Hepatocyte (in vitro differentiated cells): ENCODE measurements at regions not wholly inside any gene's neighbourhood (a gene's known extent, or its start where the extent isn't known, plus 50 kb on each side); places are given as distances from the start of the nearest gene placed in this dataset.
"Not testable (repeated sequence)": the region's sequence is repeated elsewhere in the genome, so short reads cannot be mapped to it uniquely, and the experiment has no call there.

ENCODE experiments used
- DNase-seq: peaks from one replicate; pipeline ENCODE4 v3.0.0-alpha.2; 2016; ENCODE audit warnings: low spot score
- H2AFZ ChIP-seq: fragments of 200-600 bp; sonication (generic); 2 replicates; pipeline ENCODE4 v1.6.0; 2016; ENCODE audit warnings: antibody characterized with exemption, mild to moderate bottlenecking
- H3K27ac ChIP-seq: fragments of 200-600 bp; sonication (generic); 2 replicates; pipeline ENCODE4 v1.5.1; 2016; ENCODE audit warnings: mild to moderate bottlenecking
- H3K27me3 ChIP-seq: fragments of 200-600 bp; sonication (generic); 2 replicates; pipeline ENCODE4 v1.6.1; 2016
- H3K36me3 ChIP-seq: fragments of 200-600 bp; sonication (generic); replicated peaks from 2 replicates; pipeline ENCODE4 v1.5.1; 2016; ENCODE audit warnings: low read depth; ENCODE audit not compliant: insufficient read depth
- H3K4me1 ChIP-seq: fragments of 200-600 bp; sonication (generic); 2 replicates; pipeline ENCODE4 v1.5.1; 2016; ENCODE audit warnings: mild to moderate bottlenecking, moderate library complexity; ENCODE audit not compliant: insufficient read depth
- H3K4me2 ChIP-seq: fragments of 200-600 bp; sonication (generic); 2 replicates; pipeline ENCODE4 v1.6.0; 2016
- H3K4me3 ChIP-seq: fragments of 200-600 bp; sonication (generic); 2 replicates; pipeline ENCODE4 v1.5.1; 2016; ENCODE audit warnings: mild to moderate bottlenecking
- H3K79me2 ChIP-seq: fragments of 200-600 bp; sonication (generic); 2 replicates; pipeline ENCODE4 v1.6.0; 2017; ENCODE audit warnings: mild to moderate bottlenecking
- H3K9me2 ChIP-seq: fragments of 200-600 bp; sonication (generic); replicated peaks from 2 replicates; pipeline ENCODE4 v1.6.0; 2017; ENCODE audit warnings: mild to moderate bottlenecking; ENCODE audit not compliant: insufficient read depth
- H3K9me3 ChIP-seq: fragments of 200-600 bp; sonication (generic); 2 replicates; pipeline ENCODE4 v1.5.1; 2016; ENCODE audit warnings: low read depth, mild to moderate bottlenecking
- H4K20me1 ChIP-seq: fragments of 200-600 bp; sonication (generic); 2 replicates; pipeline ENCODE4 v1.6.0; 2016; ENCODE audit warnings: mild to moderate bottlenecking; ENCODE audit not compliant: insufficient read depth, poor library complexity, severe bottlenecking
- CTCF ChIP-seq: fragments of 200-600 bp; sonication (generic); IDR thresholded peaks from 2 replicates; pipeline ENCODE4 v1.5.1; 2016; ENCODE audit warnings: antibody characterized with exemption, mild to moderate bottlenecking; ENCODE audit not compliant: poor library complexity
- EZH2 ChIP-seq: fragments of 200-600 bp; sonication (generic); IDR thresholded peaks from 2 replicates; pipeline ENCODE4 v1.6.1; 2016; ENCODE audit warnings: antibody characterized with exemption, mild to moderate bottlenecking, borderline replicate concordance
- EZH2phosphoT487 ChIP-seq: fragments of 200-600 bp; sonication (generic); IDR thresholded peaks from one replicate; pipeline ENCODE4 v1.6.1; 2018; ENCODE audit warnings: antibody characterized with exemption, mild to moderate bottlenecking, low read depth, moderate library complexity; ENCODE audit not compliant: unreplicated experiment, severe bottlenecking
- WGBS: methylation state at CpG from one replicate; pipeline ENCODE4 v1.1.6; 2016; ENCODE audit warnings: low lambda C conversion rate; ENCODE audit errors: missing lambda C conversion rate; 5-methylcytosine and 5-hydroxymethylcytosine counted together

- Histone ChIP-seq H3K4me3 (no peak overlapping the region), H3K9me2 (no peaks in the 10 kb centered on the region)
- 88% methylated on average over 4 of the region's 4 CpGs for WGBS
Observed at GRCh38 chr1:72997624-72998023, 715.3 kb upstream of the NEGR1 start.

GRCh38 chr1:72997041-72997440 lies 714.7 kb upstream of the NEGR1 start:
- Histone ChIP-seq H3K9me2 (no peaks in the 10 kb centered on the region), H3K79me2 (no peaks in the 10 kb centered on the region), H3K4me1 (no peaks in the 10 kb centered on the region), H3K27ac (no peak overlapping the region), H3K4me2 (no peak overlapping the region), H3K36me3 (no peaks in the 10 kb centered on the region), H4K20me1 (no peaks in the 10 kb centered on the region), H2AFZ (no peak overlapping the region), H3K27me3 (no peaks in the 10 kb centered on the region), H3K4me3 (no peak overlapping the region), H3K9me3 (no peaks in the 10 kb centered on the region)
- 83% methylated on average over 3 of the region's 3 CpGs for WGBS
- no peak for TF ChIP-seq CTCF
- no peak for TF ChIP-seq EZH2
- no peak for TF ChIP-seq EZH2phosphoT487
- no peak for DNase-seq

More at GRCh38 chr1:72997624-72998023, 715.3 kb upstream of the NEGR1 start:
- Histone ChIP-seq H3K79me2 (no peaks in the 10 kb centered on the region), H3K4me2 (no peak overlapping the region), H2AFZ (no peak overlapping the region), H3K27ac (no peak overlapping the region), H3K27me3 (no peaks in the 10 kb centered on the region), H3K4me1 (no peaks in the 10 kb centered on the region), H3K9me3 (no peaks in the 10 kb centered on the region), H4K20me1 (no peaks in the 10 kb centered on the region), H3K36me3 (no peaks in the 10 kb centered on the region)
- no peak for DNase-seq
- TF ChIP-seq EZH2, result no peak
- no peak for TF ChIP-seq EZH2phosphoT487

DNA sequence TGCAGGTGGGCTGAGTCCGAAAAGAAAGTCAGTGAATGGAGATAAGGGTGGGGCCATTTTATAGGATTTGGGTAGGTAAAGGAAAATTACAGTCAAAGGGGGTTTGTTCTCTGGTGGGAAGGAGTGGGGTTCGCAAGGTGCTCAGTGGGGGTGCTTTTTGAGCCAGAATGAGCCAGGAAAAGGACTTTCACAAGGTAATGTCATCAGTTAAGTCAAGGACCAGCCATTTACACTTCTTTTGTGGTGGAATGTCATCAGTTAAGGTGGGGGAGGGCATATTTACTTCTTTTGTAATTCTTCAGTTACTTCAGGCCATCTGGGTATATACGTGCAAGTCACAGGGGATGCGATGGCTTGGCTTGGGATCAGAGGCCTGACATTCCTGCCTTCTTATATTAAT lies 705.5 kb upstream of the NEGR1 start:
- H3K4me3 ChIP-seq, H3K4me1 ChIP-seq, H3K27me3 ChIP-seq, H3K27ac ChIP-seq, H3K9me2 ChIP-seq, H2AFZ ChIP-seq, H3K9me3 ChIP-seq, DNase-seq, H4K20me1 ChIP-seq, H3K36me3 ChIP-seq, H3K79me2 ChIP-seq, H3K4me2 ChIP-seq: not testable (repeated sequence)
- 73% methylated on average over 4 of the region's 4 CpGs for WGBS

DNA sequence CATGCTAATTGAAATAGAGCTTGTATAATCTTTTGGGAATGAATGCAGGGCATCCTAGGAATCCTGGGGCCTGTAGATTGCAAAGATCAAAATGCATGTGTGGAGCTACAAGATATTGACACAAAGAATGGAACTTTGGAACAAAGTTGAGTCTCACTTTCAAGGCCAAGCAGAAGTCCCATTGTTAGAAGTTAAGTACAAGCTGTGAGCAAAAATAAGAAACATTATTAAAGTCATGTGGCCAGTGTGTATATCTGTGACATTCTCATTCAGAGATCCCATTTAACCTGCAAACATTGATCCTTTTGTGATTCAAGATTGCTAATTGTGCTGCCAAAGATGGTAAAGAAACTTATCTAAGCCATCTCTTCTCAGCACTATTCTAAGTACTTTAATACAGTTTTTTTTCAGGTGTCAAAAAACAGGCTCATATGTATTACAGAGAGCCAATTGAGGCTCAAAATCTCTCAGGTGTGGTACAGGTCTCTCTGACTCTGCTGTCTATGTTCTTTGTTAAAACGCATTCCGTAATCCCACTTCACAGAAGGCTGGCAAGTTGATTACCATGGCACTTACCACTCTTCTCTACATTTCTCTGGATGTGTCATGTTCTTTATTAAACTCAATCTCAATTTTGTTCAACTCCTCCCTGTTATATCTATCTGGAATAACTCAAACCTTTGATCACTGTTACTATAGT lies 704.4 kb upstream of the NEGR1 start:
- no peaks in the 10 kb centered on the region for H3K79me2 ChIP-seq
- H3K27me3 ChIP-seq, result no peaks in the 10 kb centered on the region
- H2AFZ ChIP-seq, result no peak overlapping the region
- H4K20me1 ChIP-seq, result no peaks in the 10 kb centered on the region
- DNase-seq, result no peak
- H3K4me3 ChIP-seq, result no peak overlapping the region
- no peaks in the 10 kb centered on the region for H3K4me1 ChIP-seq
- no peaks in the 10 kb centered on the region for H3K36me3 ChIP-seq
- H3K9me3 ChIP-seq, result no peaks in the 10 kb centered on the region
- WGBS, result 68% methylated on average over 2 of the region's 2 CpGs
- H3K4me2 ChIP-seq, result no peak overlapping the region
- H3K27ac ChIP-seq, result no peak overlapping the region
- H3K9me2 ChIP-seq, result no peaks in the 10 kb centered on the region
- no peak for TF ChIP-seq EZH2
- no peak for TF ChIP-seq CTCF
- TF ChIP-seq EZH2phosphoT487, result no peak

- not testable (repeated sequence) for H4K20me1 ChIP-seq, H3K27me3 ChIP-seq, DNase-seq, H3K4me1 ChIP-seq, H3K79me2 ChIP-seq, H3K27ac ChIP-seq, H2AFZ ChIP-seq, H3K9me3 ChIP-seq, H3K4me2 ChIP-seq, H3K36me3 ChIP-seq, H3K4me3 ChIP-seq, H3K9me2 ChIP-seq
- 83% methylated on average over 11 of the region's 11 CpGs for WGBS
Observed at GRCh38 chr1:72985024-72985423, 702.7 kb upstream of the NEGR1 start.

DNA sequence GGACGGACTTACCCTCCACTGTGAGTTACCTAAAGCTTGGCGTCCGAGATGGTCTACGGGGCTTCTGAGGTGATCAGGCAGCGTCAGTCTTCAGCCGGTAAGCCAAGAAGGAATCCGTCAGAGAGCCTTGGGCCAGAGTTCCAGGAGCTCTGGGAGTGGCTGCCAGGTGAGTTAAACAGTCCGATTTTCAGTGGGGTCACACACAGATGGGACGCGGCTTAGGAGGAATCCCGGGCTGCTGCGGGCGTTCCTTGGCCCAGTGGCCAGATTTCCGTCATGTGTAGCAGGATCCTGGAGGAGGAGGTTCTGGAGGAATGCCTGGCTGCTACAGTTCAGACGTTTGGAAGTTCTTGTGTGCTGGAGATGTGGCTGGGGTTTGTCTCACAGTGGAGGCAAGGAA lies 700.7 kb upstream of the NEGR1 start:
- WGBS, result 87% methylated on average over 15 of the region's 15 CpGs
- not testable (repeated sequence) for DNase-seq, H3K4me3 ChIP-seq

More for the DNA sequence above, 700.7 kb upstream of the NEGR1 start:
- H2AFZ ChIP-seq, H3K9me3 ChIP-seq, H3K9me2 ChIP-seq, H3K4me1 ChIP-seq, H3K36me3 ChIP-seq, H4K20me1 ChIP-seq, H3K27ac ChIP-seq, H3K4me2 ChIP-seq, H3K27me3 ChIP-seq, H3K79me2 ChIP-seq: not testable (repeated sequence)
